Bronchial epithelial cell (primary cell): ENCODE measurements at regions not wholly inside any gene's neighbourhood (a gene's known extent, or its start where the extent isn't known, plus 50 kb on each side); places are given as distances from the start of the nearest gene placed in this dataset.
A peak's percentile ranks its signal among the peaks of the same experiment; 100 is the strongest.

Experiments used
- DNase-seq: peaks from one replicate; pipeline ENCODE4 v3.0.0-alpha.2; 2010; ENCODE audit warnings: low read depth
- FAIRE-seq: peaks from 2 replicates; lab custom pipeline; 2011; peaks lifted over from hg19 to GRCh38; lab: Jason Lieb, UNC
- H3K27me3 ChIP-seq: 2 replicates; pipeline ENCODE4 v1.5.1; 2011; ENCODE audit warnings: low read length; ENCODE audit not compliant: control insufficient read depth, insufficient read depth
- H3K36me3 ChIP-seq: 2 replicates; pipeline ENCODE4 v1.5.1; 2011; ENCODE audit warnings: low read length; ENCODE audit not compliant: control insufficient read depth, insufficient read depth
- H3K4me3 ChIP-seq: 2 replicates; pipeline ENCODE4 v1.5.1; 2011; ENCODE audit warnings: mild to moderate bottlenecking, low read depth, low read length, control low read depth
- TF ChIP-seq, protein P1 (sequence below): IDR thresholded peaks from 2 replicates; pipeline ENCODE4 v1.5.1; 2011; ENCODE audit warnings: mild to moderate bottlenecking, moderate library complexity, low read length, control low read depth, inconsistent platforms; ENCODE audit not compliant: insufficient read depth, severe bottlenecking

DNA sequence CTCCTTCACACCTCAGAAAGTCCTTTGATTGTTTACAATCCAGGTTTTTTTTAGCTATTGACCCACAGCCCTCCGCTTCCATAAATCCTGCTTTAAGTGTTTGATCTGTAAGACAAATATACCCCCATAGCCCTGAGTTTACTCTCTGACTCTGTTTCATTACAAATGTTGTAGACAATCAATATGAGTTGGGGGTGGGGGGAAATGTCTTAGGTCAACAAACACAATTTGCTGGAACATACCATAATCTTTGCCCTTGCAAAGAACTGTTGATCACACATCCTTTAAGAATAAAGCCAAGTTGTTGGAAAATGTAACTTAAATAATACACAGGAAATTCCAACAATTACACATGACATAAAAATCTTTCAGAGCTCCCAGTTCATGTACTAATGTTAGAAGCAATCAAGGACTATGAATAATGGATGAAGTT lies 301.8 kb upstream of the SEMA6D start:
- TF ChIP-seq, protein P1, sequence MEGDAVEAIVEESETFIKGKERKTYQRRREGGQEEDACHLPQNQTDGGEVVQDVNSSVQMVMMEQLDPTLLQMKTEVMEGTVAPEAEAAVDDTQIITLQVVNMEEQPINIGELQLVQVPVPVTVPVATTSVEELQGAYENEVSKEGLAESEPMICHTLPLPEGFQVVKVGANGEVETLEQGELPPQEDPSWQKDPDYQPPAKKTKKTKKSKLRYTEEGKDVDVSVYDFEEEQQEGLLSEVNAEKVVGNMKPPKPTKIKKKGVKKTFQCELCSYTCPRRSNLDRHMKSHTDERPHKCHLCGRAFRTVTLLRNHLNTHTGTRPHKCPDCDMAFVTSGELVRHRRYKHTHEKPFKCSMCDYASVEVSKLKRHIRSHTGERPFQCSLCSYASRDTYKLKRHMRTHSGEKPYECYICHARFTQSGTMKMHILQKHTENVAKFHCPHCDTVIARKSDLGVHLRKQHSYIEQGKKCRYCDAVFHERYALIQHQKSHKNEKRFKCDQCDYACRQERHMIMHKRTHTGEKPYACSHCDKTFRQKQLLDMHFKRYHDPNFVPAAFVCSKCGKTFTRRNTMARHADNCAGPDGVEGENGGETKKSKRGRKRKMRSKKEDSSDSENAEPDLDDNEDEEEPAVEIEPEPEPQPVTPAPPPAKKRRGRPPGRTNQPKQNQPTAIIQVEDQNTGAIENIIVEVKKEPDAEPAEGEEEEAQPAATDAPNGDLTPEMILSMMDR, result no peak
- no peaks in the 10 kb centered on the region for H3K36me3 ChIP-seq
- no peak for FAIRE-seq
- no peak overlapping the region for H3K4me3 ChIP-seq
- no peaks in the 10 kb centered on the region for H3K27me3 ChIP-seq
- DNase-seq, result peak; percentile 27

GRCh38 chr15:47422881-47423665 lies 294.2 kb upstream of the SEMA6D start:
- DNase-seq (peak; percentile 53), FAIRE-seq (no peak)

GRCh38 chr15:47427463-47427862 lies 289.8 kb upstream of the SEMA6D start:
- TF ChIP-seq, protein P1, result no peak
- DNase-seq (no peak), FAIRE-seq (no peak)
- no peaks in the 10 kb centered on the region for H3K36me3 ChIP-seq
- no peak overlapping the region for H3K4me3 ChIP-seq
- no peaks in the 10 kb centered on the region for H3K27me3 ChIP-seq

More at GRCh38 chr15:47422881-47423665, 294.2 kb upstream of the SEMA6D start:
- TF ChIP-seq, protein P1, result no peak
- Histone ChIP-seq H3K4me3 (no peak overlapping the region), H3K36me3 (no peaks in the 10 kb centered on the region), H3K27me3 (no peaks in the 10 kb centered on the region)

DNA sequence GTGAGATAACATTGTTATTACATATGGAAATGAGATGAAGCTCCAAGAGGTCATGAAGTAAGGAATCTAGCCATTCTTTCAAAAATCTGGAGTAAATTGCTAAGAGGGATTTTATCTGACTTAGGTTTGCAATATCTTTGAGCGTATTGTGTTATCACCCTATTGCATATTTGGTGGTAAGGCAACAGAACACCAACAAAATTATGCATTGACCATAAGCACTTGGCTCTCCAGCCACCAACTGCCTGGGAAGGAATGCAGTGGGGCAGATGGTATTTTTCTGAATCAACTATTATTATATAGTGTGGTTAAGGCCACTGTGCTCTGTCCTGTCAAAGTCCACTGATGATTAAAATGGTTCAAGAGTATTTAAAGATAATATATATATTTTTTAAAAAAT lies 287.9 kb upstream of the SEMA6D start:
- TF ChIP-seq, protein P1, result no peak
- peak; percentile 62 for FAIRE-seq
- Histone ChIP-seq H3K27me3 (no peaks in the 10 kb centered on the region), H3K36me3 (no peaks in the 10 kb centered on the region), H3K4me3 (no peak overlapping the region)
- no peak for DNase-seq

- no peaks in the 10 kb centered on the region for H3K36me3 ChIP-seq
- no peak overlapping the region for H3K4me3 ChIP-seq
- no peaks in the 10 kb centered on the region for H3K27me3 ChIP-seq
- DNase-seq (no peak), FAIRE-seq (no peak)
- TF ChIP-seq, protein P1, result no peak
Measured at GRCh38 chr15:47431501-47431900, 285.8 kb upstream of the SEMA6D start.

GRCh38 chr15:47432826-47433225 lies 284.5 kb upstream of the SEMA6D start:
- FAIRE-seq (no peak), DNase-seq (no peak)
- H3K27me3 ChIP-seq, result no peaks in the 10 kb centered on the region
- no peaks in the 10 kb centered on the region for H3K36me3 ChIP-seq
- TF ChIP-seq, protein P1, result no peak
- H3K4me3 ChIP-seq, result no peak overlapping the region
